Prostate gland (tissue), 2 donors: ENCODE measurements at regions not wholly inside any gene's neighbourhood (a gene's known extent, or its start where the extent isn't known, plus 50 kb on each side); places are given as distances from the start of the nearest gene placed in this dataset.

ENCODE experiments used
- POLR2A ChIP-seq: fragments of 450-650 bp; IDR thresholded peaks from one replicate; pipeline ENCODE4 v1.6.1; 2016; ENCODE audit warnings: antibody characterized with exemption, mild to moderate bottlenecking
- POLR2AphosphoS5 ChIP-seq: sonication (generic); formaldehyde crosslinking; IDR thresholded peaks from one replicate; pipeline ENCODE4 v1.6.1; 2017; ENCODE audit warnings: antibody characterized with exemption
- TF ChIP-seq, protein P1 (sequence below), 4 experiments: fragments of 200-600 bp in 2 of 4; fragments of 450-650 bp in 2 of 4; sonication (generic) in 2 of 4; IDR thresholded peaks; 1 replicate in 3 of 4; 2 replicates in 1 of 4; pipeline ENCODE4 v1.5.1; 2016 to 2019; ENCODE audit warnings: antibody characterized with exemption in 4 of 4, mild to moderate bottlenecking in 2 of 4, moderate library complexity in 2 of 4

DNA sequence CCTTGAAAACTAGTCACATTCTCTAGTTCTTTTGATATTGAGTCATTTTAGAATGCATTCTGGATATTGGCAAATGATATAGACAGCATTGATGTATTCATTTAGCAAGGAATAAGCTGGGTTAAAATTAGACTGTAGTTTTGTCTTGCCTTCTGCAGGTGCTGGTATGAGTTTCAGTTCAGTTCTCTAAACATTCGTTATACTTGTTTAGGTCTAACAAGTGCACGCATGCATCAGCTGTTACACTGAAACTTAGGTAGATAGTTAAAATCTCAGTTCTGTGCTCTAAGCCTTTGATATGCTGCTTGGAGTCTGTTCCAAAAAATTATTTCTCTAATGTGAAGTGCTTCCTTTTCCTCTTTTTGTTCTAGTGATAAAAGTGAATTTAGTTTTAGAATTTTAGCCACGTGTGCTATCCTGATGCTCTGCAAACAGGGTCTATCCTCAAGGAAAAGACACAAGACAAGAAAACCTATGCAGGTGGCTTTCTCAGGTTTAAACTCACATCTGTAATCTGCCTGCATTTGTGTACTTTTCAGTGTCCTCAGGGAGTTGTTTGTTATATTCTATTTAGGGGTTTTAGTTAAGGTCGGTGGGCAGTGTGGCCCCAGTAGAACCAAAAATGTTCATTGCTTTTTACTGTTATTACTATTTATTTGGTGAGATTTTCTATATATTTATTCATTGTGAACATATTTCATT lies 409.0 kb downstream of the CDC14C start:
- TF ChIP-seq, protein P1, sequence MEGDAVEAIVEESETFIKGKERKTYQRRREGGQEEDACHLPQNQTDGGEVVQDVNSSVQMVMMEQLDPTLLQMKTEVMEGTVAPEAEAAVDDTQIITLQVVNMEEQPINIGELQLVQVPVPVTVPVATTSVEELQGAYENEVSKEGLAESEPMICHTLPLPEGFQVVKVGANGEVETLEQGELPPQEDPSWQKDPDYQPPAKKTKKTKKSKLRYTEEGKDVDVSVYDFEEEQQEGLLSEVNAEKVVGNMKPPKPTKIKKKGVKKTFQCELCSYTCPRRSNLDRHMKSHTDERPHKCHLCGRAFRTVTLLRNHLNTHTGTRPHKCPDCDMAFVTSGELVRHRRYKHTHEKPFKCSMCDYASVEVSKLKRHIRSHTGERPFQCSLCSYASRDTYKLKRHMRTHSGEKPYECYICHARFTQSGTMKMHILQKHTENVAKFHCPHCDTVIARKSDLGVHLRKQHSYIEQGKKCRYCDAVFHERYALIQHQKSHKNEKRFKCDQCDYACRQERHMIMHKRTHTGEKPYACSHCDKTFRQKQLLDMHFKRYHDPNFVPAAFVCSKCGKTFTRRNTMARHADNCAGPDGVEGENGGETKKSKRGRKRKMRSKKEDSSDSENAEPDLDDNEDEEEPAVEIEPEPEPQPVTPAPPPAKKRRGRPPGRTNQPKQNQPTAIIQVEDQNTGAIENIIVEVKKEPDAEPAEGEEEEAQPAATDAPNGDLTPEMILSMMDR (IDR thresholded peaks at IDR 0.05), result no peak
- TF ChIP-seq POLR2AphosphoS5, result no peak
- TF ChIP-seq POLR2A, result no peak
